ENCODE measurements at regions not wholly inside any gene's neighbourhood (a gene's known extent, or its start where the extent isn't known, plus 50 kb on each side); places are given as distances from the start of the nearest gene placed in this dataset.
"Not testable (repeated sequence)": the region's sequence is repeated elsewhere in the genome, so short reads cannot be mapped to it uniquely, and the experiment has no call there.

- DNase-seq = not testable (repeated sequence)
Observed at GRCh38 chr1:222470252-222470805, 77.6 kb downstream of the HHIPL2 start.

GRCh38 chr1:222466150-222466865 lies 81.6 kb downstream of the HHIPL2 start:
- DNase-seq = no peak

GRCh38 chr1:222465211-222466041 lies 82.5 kb downstream of the HHIPL2 start:
- peak; percentile 94 for DNase-seq

GRCh38 chr1:222464841-222465210 lies 83.1 kb downstream of the HHIPL2 start:
- DNase-seq = peak; percentile 73

GRCh38 chr1:222463059-222463730 lies 84.7 kb downstream of the HHIPL2 start:
- DNase-seq = no peak

- DNase-seq = no peak
Observed at GRCh38 chr1:222462601-222463000, 85.3 kb downstream of the HHIPL2 start.

GRCh38 chr1:222461941-222462340 lies 86.0 kb downstream of the HHIPL2 start:
- DNase-seq = no peak

- DNase-seq = no peak
Observed at GRCh38 chr1:222459652-222460051, 88.3 kb downstream of the HHIPL2 start.

GRCh38 chr1:222457513-222457912 lies 90.4 kb downstream of the HHIPL2 start:
- DNase-seq = no peak

GRCh38 chr1:222457084-222457483 lies 90.8 kb downstream of the HHIPL2 start:
- DNase-seq = no peak

GRCh38 chr1:222455188-222455879 lies 92.6 kb downstream of the HHIPL2 start:
- peak; percentile 97 for DNase-seq

GRCh38 chr1:222454782-222455181 lies 93.1 kb downstream of the HHIPL2 start:
- DNase-seq = peak; percentile 61

- DNase-seq = peak; percentile 70
Observed at GRCh38 chr1:222454186-222454585, 93.7 kb downstream of the HHIPL2 start.

GRCh38 chr1:222452031-222452430 lies 95.9 kb downstream of the HHIPL2 start:
- DNase-seq = no peak

- no peak for DNase-seq
Observed at GRCh38 chr1:222443566-222443965, 104.3 kb downstream of the HHIPL2 start.

- DNase-seq = peak; percentile 53
Observed at GRCh38 chr1:222441066-222441465, 106.8 kb downstream of the HHIPL2 start.

GRCh38 chr1:222424826-222425225 lies 123.1 kb downstream of the HHIPL2 start:
- DNase-seq = no peak

- DNase-seq = no peak
Observed at GRCh38 chr1:222421380-222421779, 126.5 kb downstream of the HHIPL2 start.

- DNase-seq = no peak
Observed at GRCh38 chr1:222420633-222421032, 127.3 kb downstream of the HHIPL2 start.

GRCh38 chr1:222418654-222419053 lies 129.2 kb downstream of the HHIPL2 start:
- no peak for DNase-seq

GRCh38 chr1:222417264-222417663 lies 130.6 kb downstream of the HHIPL2 start:
- no peak for DNase-seq

GRCh38 chr1:222416001-222416791 lies 131.7 kb downstream of the HHIPL2 start:
- DNase-seq = no peak

Measured in fibroblast of upper back skin (primary cell).